ENCODE measurements at regions not wholly inside any gene's neighbourhood (a gene's known extent, or its start where the extent isn't known, plus 50 kb on each side); places are given as distances from the start of the nearest gene placed in this dataset.
"Not testable (repeated sequence)": the region's sequence is repeated elsewhere in the genome, so short reads cannot be mapped to it uniquely, and the experiment has no call there.

- DNase-seq (ENCODE audit: low read depth), result no peak
Observed at GRCh38 chr16:13798211-13798610, 121.7 kb upstream of the ERCC4 start.

GRCh38 chr16:13803974-13804373 is 116.0 kb upstream of the ERCC4 start:
- DNase-seq (ENCODE audit: low read depth), result no peak

- no peak for DNase-seq (ENCODE audit: low read depth)
Observed at GRCh38 chr16:13805951-13806350, 114.0 kb upstream of the ERCC4 start.

DNA sequence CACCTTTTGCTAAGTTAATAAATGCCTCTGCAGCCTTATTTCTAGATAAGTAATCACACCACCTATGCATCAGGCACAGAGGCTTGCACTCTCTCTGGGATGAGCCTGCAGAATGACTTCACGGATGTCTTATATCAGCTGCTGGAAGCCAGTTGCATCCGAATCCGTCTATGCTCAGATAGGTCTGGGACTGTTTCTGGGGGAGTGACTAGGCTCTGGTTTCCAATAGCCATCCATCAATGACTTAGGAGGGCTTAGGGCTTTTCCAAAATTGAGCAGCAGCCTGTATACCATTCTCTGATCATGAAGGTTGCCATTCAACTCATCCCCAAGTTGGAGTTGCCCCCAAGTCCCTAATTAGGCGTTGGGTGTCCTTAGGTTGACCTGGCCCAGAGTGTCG is 113.3 kb upstream of the ERCC4 start:
- DNase-seq (ENCODE audit: low read depth), result no peak

DNA sequence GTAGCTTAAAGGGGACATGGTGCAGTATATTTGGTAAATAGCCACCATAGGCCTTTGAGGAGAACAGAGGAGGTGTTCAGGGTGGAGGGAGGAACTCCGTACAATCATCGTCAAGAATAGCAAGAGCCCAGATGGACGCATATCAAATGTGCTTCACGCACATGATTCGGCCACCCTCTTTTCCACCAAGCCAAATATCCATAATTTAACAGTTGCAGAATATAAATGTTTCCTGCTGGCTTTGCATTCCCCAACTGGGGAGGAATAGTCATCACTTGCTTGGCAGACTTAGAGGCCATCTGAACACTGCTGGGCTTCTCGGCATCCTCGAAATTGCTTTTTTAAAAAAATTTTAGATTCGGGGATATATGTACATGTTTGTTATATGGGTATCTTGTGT is 111.9 kb upstream of the ERCC4 start:
- no peak for DNase-seq (ENCODE audit: low read depth)

GRCh38 chr16:13809765-13810164 is 110.2 kb upstream of the ERCC4 start:
- DNase-seq (ENCODE audit: low read depth), result no peak

DNA sequence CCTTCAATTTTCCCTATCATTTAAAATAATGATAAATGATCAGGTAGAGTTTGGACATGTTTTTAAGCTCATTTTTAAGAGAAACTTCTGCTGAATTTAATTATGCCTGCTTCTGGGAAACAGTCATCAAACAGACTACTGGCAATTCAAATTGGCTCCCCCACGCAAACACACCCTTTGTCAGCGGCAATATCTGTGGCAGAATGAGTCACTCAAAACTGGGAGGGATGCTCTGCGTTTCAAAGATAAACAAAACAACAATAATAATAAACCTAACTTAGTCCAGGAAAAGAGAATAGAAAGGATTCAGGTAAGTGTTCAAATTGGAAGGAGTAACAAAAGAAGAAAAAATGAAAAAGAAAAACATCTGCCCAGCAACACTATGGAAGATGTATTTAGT is 108.1 kb upstream of the ERCC4 start:
- no peak for DNase-seq (ENCODE audit: low read depth)

DNA sequence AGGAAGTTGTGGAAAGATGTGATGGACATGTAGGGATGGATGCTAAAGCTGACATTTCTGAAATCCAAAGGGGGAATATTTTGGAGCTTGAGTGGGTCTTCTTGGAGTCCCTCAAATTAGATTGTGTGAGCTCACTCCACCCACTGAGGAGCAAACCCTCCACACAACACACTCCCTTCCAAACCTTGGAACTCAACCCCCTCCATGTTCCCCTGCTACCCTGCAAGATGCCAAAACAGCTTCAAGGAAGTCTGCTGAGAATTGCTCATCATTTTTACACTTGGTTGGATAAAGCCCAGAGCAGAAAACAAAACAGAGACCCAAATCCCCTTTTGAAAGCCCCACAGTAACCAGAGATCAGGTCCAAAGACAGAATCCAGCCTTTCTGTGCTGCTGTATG is 103.3 kb upstream of the ERCC4 start:
- no peak for DNase-seq (ENCODE audit: low read depth)

DNA sequence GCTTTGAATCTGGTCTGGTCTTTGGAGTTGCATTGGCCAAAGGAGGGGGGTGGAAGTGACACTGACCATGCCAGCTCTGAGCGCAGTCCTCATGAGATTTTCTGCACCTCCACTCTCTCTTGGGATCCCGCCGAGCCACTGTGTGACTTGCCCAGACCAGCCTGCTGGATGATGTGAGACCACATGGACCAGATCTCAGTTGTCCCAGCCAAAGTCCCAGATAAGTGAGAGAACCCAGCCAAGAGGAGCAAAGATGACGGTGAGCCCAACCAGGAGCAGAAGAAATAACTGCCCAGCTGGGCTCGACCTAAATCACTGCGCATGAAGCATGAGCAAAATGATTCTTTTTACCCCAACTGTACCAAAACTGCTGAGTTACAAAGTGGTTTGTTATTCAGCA is 96.5 kb upstream of the ERCC4 start:
- DNase-seq (ENCODE audit: low read depth), result no peak

- peak; percentile 55 for DNase-seq (ENCODE audit: low read depth)
Observed at GRCh38 chr16:13829697-13830299, 90.2 kb upstream of the ERCC4 start.

- no peak for DNase-seq (ENCODE audit: low read depth)
Observed at GRCh38 chr16:13833515-13833914, 86.4 kb upstream of the ERCC4 start.

GRCh38 chr16:13835387-13835786 is 84.6 kb upstream of the ERCC4 start:
- DNase-seq (ENCODE audit: low read depth), result no peak

DNA sequence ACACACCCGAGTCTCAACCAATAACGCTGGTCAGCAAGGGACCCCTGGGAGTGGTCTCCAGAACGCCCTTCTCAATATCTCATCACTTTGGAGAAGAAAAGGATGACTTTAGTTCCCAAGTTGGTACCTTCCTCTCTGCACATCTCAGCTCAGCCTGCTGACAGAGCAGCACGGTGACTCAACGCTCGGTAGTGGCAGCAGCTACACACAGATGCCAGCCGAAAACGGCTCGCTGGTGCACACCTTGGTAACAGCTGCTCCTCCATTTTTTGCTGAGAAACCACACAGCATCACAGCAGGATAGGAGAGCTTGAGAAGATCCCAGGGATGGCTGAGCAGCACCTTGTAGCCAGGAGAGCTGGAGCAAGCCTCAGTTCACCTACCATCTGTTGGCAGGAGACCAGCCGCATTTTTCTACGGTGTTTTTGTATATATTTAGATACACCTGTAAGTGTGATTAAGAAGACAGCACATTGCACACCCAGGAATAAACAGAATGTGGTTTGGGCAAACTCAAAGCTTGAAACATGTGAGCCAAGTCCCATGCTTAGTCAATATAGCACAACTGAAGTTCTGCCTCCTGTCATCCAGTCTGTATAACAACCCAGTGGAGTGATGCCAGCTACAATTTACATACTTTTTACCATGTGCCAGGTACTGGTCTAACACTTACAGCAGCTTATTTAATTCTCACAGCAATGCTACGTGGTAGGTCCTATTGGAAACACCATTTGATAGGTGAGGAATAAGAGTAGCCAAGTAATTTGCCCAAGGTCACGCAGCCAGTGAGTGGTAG is 83.8 kb upstream of the ERCC4 start:
- DNase-seq (ENCODE audit: low read depth), result no peak

- no peak for DNase-seq (ENCODE audit: low read depth)
Observed at GRCh38 chr16:13838401-13839190, 81.4 kb upstream of the ERCC4 start.

- DNase-seq (ENCODE audit: low read depth), result no peak
Observed at GRCh38 chr16:13839577-13839976, 80.4 kb upstream of the ERCC4 start.

- no peak for DNase-seq (ENCODE audit: low read depth)
Observed at GRCh38 chr16:13845232-13845631, 74.7 kb upstream of the ERCC4 start.

DNA sequence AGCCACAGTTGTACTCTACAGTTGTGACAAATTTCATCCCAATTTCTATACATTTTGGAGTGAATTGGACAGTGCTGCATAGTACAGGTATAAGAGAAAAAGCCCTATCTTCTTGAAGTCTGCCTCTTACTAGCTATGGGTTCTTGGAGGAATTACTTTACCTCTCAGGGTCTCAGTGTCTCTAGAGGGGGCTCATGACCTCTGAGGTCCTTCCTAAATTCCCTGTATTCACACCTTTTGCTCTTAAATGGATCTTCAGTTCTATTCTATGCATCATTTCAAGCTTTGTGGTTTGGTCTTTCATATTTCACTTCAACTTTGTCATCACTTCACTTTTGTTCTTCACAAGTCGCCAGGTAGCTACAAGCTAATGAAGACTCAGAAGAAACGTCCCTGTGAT is 71.2 kb upstream of the ERCC4 start:
- no peak for DNase-seq (ENCODE audit: low read depth)

DNA sequence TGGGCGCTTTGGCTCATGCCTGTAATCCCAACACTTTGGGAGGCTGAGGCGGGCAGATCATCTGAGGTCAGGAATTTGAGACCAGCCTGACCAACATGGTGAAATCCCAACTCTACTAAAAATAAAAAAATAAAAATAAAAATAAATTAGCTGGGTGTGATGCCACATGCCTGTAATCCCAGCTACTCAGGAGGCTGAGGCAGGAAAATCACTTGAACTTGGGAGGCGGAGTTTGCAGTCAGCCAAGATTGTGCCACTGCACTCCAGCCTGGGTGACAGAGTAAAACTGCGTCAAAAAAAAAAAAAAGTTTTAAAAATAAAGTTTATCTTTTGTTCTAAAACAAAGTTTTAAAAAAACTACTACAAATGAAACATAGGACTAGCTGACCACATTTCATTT is 69.8 kb upstream of the ERCC4 start:
- DNase-seq (ENCODE audit: low read depth), result not testable (repeated sequence)

DNA sequence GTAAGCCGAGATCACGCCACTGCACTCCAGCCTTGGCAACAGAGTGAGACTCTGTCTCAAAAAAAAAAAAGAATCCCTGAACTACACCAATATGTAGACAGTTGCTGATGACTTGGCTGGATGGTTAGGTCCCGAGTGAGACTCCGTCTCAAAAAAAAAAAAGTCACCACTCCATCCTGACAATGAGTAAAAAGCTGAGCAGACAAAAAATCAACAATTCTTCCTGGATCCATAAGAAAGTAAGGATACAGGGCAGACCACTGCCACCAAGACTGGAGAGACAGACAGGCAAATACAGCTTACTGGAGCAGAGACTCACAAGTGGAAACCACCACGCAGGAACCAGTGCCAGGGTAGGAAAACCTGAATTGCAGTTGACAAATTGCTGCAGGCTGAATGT is 67.1 kb upstream of the ERCC4 start:
- DNase-seq (ENCODE audit: low read depth), result no peak

- DNase-seq (ENCODE audit: low read depth), result no peak
Observed at GRCh38 chr16:13856398-13856797, 63.6 kb upstream of the ERCC4 start.

GRCh38 chr16:13856811-13857511 is 63.0 kb upstream of the ERCC4 start:
- no peak for DNase-seq (ENCODE audit: low read depth)

Data from LHCN-M2 (cell line).